GM13976 (cell line): ENCODE measurements at regions not wholly inside any gene's neighbourhood (a gene's known extent, or its start where the extent isn't known, plus 50 kb on each side); places are given as distances from the start of the nearest gene placed in this dataset.

Source experiments
- DNase-seq: peaks from one replicate; pipeline ENCODE4 v3.0.0; 2012; ENCODE audit warnings: low spot score
- CTCF ChIP-seq: IDR thresholded peaks from 2 replicates; pipeline ENCODE4 v1.5.1; 2012; ENCODE audit warnings: borderline replicate concordance, mild to moderate bottlenecking; ENCODE audit not compliant: insufficient read depth; ENCODE audit errors: extremely low read depth, missing control alignments, control extremely low read depth
- in situ Hi-C: fragments of 300-500 bp; cut with MboI; formaldehyde crosslinking; loops from one replicate; pipeline ENCODE4 v1.12.0; 2022; ENCODE audit warnings: low sequenced_read_pairs, mixed read lengths, inconsistent platforms; ENCODE audit not compliant: unreplicated experiment

DNA sequence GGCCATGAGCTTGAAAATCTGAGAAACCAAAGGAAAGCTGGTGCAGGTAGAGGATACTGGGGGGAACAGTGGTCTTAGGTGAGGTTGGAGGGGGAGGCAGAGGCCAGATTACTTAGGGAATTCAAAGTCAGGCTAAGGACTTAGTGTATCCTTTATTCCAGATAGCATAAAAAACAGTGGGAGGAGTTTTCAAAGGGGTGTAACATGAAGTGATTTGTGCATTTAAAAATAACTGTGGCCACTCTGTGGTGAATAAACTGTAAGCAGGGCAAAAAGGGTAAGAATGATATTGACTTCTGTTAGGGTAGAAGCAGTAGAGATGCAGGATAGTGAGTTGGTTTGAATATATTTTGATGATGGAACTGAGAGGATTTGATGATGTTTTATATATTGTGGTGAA is 313.2 kb downstream of the EMP1 start:
- DNase-seq, result no peak
- TF ChIP-seq CTCF, result no peak
- in situ Hi-C loops, result no loop called here

- no peak for DNase-seq
- in situ Hi-C loops, result no loop called here
- TF ChIP-seq CTCF, result no peak
These were observed 309.1 kb downstream of the EMP1 start for GRCh38 chr12:13505636-13506035.

DNA sequence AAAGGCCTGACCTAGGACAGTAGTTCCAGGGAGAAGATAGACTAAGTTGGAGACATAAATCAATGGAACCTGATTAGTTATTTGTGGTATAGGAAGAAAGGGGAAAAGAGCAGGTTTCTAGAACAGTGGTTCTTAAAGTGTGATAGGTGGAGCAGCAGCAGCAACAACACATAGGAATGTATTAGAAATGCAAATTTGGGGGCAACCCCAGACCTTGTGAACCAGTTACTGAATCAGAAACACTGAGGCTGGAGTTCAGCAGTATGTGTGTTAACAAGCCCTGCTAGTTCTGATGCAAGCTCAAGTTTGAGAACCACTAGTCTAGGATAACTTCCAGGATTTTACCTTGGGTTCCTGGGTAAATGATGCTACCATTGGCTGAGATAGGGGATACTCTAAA is 308.7 kb downstream of the EMP1 start:
- in situ Hi-C loops, result no loop called here
- no peak for TF ChIP-seq CTCF
- DNase-seq, result no peak

DNA sequence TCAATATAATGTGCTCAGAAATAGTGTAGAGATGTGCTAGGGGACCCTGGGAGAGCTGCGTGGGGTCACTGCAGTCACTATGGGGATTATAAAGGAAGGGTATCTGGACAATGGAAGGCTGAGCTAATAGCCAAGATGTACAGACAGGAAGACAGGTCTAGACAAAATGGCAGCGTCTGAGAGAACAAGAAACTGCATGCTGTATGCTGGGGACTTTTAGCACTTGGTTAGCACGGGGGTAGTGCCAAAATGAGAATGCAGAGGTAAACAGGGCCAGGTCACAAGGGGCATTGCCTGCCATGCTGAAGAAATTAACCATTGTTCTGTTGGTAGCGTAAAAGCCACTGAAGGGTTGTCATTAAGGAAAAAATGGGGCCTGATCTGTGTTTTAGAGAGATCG is 308.2 kb downstream of the EMP1 start:
- DNase-seq, result no peak
- in situ Hi-C loops, result no loop called here
- TF ChIP-seq CTCF, result no peak

GRCh38 chr12:13504074-13504473 is 307.5 kb downstream of the EMP1 start:
- DNase-seq, result no peak
- in situ Hi-C loops, result no loop called here
- no peak for TF ChIP-seq CTCF

DNA sequence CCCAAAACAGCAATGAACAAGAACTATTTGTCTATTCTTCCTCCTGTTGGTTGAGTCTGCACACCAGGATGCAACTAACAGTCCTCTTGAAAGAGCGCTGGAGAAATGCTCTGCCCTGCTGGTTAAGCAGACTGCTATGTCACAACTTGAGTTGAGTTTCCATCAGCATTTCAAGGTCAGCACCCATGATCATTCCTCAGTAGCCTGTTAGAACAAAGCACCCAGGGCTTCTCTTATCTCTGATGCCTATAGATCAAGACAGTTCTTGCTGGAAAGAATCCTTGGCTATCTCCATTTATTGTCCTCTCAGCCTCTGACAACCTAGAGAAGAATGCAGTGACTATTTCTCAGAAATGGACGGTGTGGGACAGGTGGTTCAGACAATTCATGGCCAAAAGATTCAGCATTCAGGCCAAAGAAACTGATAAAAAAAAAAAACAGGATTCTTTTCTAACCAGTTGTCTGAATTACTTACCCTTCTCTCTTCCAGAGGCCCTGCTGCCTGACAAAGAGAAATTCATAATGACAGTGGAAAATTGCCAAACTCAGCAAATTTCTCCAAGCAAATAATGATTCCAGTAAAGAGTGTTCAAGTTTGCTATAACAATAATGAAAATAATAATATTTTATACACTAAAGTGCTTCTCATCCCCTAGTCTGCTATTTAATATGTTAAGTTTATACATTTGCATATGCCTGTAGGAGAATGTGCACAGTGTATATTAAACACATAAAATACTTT is 306.7 kb downstream of the EMP1 start:
- no peak for DNase-seq
- in situ Hi-C loops, result no loop called here
- no peak for TF ChIP-seq CTCF
